ENCODE measurements at regions not wholly inside any gene's neighbourhood (a gene's known extent, or its start where the extent isn't known, plus 50 kb on each side); places are given as distances from the start of the nearest gene placed in this dataset.

DNA sequence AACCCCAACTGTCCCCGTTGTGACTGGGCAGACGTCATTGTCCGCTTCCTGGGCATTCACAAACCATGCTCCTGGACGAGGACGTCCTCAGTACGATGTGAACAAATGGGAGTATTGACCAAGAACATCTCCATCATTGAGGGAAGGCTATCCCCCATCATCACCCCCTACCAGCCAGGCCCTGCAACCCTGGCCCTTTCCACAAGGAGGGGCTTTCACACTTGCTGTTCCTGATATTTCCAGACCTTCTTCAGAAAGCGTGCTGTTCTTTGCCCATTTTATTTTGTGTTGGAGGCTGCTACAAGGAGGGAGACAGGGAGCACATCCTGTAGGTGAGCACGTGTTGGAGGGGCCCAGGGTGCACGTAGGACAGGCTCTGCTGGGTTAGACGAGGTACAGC is 277.0 kb upstream of the LRRC3B start:
- DNase-seq (ENCODE audit: extremely low read depth in 1 of 2, low read depth in 1 of 2), result no peak

DNA sequence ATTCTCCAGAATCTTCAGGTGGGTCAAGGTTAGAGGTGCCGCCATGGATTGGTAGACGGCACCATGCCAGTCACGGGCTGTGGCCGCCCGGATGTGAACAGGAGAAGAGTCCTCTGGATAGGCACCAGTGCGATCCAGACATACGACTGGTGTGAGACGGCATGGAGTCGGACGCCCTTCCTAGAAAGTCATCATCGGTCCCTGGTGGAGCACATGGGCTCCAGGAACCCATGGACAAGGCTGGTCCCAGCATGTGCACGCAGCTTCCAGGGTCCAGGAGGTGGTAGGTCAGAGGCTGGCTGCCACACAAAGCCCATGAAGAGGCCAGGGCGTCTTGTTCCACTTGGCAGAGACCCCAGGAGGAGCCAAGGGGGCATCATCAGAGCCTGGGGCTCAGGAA is 276.1 kb upstream of the LRRC3B start:
- DNase-seq (ENCODE audit: extremely low read depth in 1 of 2, low read depth in 1 of 2), result no peak

DNA sequence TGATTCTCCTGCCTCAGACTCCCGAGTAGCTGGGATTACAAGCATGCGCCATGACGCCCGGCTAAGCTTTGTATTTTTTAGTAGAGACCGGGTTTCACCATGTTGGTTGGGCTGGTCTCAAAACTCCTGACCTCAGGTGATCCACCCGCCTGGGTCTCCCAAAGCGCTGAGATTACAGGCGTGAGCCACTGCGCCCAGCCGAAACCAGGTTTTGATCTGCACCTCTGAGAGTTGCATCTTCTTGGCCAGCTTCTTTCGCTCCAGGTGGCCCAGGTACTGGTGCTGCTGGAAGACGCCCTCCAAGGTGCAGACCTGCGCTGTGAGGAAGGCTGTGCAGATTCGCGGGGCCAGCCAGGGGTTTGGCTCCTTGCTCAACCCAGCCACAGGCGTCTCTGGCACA is 275.4 kb upstream of the LRRC3B start:
- DNase-seq (ENCODE audit: extremely low read depth in 1 of 2, low read depth in 1 of 2), result no peak

DNA sequence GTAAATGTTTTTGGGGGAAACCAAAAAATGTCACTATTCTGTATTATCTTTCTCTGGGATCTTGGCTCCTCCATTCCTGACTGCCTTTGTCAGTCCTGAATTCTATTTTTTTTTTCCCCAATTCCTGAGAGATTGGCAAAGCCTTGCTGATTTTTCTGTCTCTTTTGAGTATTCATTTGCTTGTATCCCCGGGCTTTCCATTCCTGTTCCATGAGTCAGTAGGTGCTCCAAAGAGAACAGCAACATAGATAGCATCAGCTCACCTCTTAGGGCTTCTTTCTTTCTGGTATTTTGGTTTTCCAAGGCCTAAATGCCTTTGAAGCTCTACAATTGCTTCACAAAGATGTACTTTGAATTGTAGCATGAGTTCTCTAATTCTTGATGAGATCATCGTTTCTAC is 271.7 kb upstream of the LRRC3B start:
- no peak for DNase-seq (ENCODE audit: extremely low read depth in 1 of 2, low read depth in 1 of 2)

DNA sequence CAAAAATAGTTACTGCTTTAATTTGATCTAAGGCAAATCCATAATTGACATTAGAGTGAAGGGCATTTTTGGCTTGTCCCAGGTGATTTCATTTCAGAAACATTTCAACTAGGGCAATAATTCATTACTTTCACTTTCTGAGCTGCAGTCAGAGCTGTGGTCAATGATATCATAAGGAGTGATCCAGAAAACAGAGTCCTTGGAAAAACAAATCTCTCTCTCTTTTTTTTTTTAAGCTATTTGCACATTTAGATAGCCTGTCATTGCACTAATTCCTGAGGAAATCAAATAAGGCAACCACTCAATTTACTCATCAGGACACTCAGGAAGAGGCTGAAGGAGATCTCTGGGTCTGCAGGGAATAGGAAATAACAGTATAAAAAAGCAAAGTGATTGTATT is 269.5 kb upstream of the LRRC3B start:
- DNase-seq (ENCODE audit: extremely low read depth in 1 of 2, low read depth in 1 of 2), result no peak

DNA sequence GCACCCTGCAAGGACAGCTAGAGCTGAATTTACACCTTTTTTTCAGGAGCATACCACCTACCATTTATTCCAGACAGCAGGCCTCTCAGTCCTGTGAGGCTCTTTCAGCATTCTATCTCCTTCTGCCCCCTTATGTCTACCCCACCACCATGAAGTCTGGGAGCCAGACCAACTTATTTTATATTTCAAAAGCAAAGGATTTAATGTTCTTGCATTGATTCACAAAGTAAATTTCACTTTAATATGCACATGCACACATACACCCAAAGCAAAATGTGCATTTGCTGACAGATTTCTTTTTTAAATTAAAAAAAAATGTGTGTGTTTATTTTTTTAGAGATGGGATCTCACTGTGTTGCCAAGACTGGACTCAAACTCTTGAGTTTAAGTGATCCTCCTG is 264.2 kb upstream of the LRRC3B start:
- DNase-seq (ENCODE audit: extremely low read depth in 1 of 2, low read depth in 1 of 2), result no peak

DNA sequence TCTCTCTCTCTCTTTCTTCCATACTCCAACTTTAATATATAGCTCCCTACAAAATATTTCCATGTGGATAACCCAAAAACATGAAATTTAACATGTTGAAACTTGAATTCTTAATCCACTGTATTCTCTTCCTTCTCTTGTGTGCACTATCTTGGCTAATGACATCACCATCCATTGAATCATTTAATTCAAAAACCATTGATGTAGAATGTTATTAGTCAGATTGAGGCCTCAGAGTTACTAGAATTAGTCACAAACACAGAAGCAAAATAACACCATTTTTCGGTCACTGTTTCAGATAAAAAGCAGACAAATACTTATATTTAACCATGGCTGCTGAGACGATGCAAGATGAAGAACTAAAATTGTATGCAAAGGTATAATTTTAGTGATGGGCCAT is 256.9 kb upstream of the LRRC3B start:
- no peak for DNase-seq (ENCODE audit: extremely low read depth in 1 of 2, low read depth in 1 of 2)

DNA sequence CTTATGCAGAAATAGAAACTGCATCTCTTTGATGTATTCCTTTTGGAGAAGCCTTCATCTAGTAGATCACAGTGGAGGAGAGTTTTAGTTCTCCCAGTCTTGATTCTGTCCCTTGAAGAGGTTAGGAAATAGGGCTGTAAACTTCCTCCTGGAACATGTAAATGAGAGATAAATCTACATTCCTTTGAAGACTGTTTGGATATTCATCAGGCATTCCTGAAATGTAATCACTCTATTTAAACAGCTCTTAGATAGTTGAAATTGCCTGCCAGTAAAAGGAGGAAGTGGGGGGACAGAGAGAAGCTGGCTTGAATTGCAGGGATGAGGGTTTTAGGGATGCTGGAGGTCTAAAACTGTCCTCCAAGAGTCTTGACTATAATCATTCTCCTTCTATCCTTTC is 254.3 kb upstream of the LRRC3B start:
- no peak for DNase-seq (ENCODE audit: extremely low read depth in 1 of 2, low read depth in 1 of 2)

DNA sequence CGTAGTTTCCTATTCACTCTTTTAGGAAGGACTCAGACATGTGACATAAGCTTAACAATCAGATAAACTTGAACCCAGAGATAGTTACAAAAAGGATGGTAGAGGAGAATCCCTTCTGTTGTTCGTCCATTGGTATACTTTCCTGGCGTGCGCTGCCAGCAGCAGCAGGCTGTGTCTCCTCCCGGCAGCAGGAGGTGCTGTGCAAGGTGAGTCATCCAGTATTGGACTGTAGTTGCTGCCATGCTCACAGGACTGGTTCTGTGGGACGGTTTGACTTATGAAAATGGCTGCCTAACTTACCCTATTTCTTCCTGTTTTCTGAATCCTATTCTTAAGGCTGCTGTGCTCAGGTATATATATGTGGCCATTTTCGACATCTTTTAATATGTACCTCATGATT is 253.4 kb upstream of the LRRC3B start:
- no peak for DNase-seq (ENCODE audit: extremely low read depth in 1 of 2, low read depth in 1 of 2)

DNA sequence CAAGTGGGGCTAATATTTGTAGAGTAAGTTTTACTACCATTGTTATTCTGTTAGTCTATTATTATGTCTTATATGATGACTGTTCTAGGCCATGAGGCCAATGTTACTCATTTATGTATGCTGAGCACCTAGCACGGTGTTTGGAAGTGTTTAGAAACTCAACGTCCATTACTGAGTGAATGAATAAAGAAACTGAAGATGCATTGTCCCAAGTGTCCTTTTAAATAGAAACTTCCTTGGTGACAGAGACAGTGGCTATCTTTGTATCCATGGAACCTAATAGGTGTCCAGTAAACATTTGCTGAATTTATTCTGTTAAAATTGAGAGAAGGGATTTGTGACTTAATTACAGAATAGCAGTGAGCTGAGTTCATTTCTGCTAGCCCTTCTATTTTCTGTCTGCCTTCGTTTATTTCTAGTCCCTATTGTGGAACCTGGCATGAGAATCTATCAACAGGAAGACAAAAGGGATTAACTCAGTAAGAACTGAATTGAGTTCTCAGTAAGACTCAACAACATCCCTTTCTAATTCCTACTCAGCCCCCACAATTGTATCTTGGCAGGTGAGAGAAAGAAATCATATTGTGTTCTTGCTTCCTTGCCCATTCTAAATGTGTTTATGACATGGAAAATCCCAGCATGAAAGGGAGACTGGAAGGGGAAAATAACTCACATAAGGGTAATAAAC is 246.6 kb upstream of the LRRC3B start:
- DNase-seq (ENCODE audit: extremely low read depth in 1 of 2, low read depth in 1 of 2), result no peak

DNA sequence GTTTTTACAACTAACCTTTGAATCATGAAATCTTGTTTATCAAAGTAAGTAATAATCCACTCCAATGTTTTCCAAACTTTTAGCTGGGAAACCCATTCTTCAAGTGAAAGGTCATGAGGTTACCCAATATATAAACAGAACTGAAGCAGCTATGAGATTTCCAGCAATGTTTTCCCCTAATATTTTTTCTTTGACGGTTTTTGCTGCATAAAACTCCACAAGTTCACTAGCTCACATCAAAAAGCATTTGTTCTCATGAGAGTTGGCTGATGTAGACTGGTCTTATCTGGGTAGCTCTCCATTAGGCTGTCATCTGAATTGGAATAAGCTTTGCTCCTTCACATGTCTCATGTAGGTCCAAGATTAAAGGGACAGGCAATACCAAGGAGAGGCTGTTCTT is 241.2 kb upstream of the LRRC3B start:
- DNase-seq (ENCODE audit: extremely low read depth in 1 of 2, low read depth in 1 of 2), result no peak

DNA sequence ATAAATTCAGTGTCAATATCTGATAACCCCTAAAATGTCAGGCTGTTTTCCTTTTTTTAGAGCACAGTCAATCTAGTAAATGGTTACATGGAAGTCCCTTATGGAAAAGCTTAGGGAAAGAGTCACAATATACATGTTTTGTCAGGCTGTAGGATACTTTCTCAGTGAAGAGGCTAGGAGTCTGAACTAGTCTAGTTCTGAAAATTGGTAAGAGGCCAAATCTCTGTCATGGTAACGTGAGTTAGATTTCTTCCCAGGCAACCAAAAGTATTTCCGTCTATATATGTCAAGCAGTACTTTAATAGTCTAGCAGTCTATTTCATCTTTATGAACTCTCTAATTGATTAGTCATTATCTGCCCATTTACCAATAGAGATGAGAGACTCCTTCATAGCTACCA is 215.9 kb upstream of the LRRC3B start:
- DNase-seq (ENCODE audit: extremely low read depth in 1 of 2, low read depth in 1 of 2), result no peak

DNA sequence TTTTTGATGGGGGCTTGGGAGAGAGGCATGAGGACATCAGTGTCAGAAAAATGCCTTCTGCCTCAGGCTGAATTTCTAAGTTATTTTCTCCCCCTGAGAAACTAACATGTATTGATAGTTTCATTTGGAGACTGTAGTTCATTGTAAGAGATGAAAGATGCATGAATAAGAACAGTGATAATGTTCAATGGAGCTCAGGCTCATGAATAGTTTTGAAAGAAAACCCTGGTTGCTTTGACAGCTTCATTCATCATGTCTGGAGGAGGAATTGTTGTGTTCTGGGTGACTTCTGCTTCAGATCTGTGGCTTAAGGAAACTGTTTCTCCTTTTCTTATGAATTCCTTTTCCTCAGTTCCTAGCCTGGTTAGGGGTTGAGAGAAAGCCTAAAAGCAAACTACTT is 204.0 kb upstream of the LRRC3B start:
- no peak for DNase-seq (ENCODE audit: extremely low read depth in 1 of 2, low read depth in 1 of 2)

DNA sequence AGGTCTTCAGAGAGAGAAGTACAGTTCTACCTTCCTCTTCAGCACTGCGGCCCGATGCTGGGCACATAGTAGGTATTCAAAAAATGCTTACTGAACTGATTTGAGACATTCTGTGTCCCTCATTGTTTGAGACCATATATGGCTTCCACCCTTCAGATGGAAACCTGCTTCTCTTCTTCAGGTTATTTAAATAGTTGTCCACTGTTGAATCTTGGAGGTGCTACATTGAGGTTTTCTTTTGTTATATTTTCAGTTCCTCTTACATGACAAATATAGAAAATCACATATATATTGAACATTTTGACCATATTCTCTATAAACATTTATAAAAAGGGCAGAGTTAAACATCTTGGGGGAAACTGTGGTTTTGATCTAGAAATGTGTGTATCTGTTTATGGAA is 200.2 kb upstream of the LRRC3B start:
- no peak for DNase-seq (ENCODE audit: extremely low read depth in 1 of 2, low read depth in 1 of 2)

DNA sequence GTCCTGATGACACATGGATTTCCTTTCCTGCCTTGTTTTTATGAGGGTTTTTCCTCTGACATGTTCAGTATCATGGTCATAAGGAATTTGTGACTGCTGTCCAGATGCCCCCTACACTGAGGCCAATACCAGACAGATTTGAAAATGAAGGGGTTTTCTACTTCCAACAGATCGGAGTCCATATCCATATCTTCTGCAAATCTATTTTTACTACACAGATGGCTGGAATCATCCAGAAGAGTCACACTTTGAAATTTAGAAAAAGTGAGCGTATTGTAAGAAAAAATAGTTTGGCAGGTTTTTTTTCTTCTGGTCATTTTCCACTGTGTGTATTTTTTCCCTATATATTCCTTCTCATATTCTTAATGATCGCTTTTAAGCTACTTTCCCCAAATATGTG is 197.5 kb upstream of the LRRC3B start:
- no peak for DNase-seq (ENCODE audit: extremely low read depth in 1 of 2, low read depth in 1 of 2)

DNA sequence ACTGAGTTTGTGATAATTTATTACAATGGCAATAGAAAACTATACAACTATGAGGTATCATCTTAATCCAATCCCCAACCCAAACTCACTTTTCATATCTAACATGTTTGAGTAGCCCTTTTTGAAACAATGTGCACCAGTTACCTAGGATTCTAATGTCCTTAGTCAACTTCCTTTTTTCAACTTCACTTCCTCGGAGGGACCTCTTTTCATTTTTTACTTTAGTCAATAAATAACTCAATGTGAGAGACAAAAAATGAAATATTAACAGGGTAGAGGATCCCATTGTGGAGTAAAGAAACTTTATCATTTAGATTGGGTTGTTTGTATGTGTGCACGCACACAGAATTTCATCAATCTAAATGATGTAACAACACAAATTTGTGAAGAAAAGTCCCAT is 193.6 kb upstream of the LRRC3B start:
- DNase-seq (ENCODE audit: extremely low read depth in 1 of 2, low read depth in 1 of 2), result no peak

DNA sequence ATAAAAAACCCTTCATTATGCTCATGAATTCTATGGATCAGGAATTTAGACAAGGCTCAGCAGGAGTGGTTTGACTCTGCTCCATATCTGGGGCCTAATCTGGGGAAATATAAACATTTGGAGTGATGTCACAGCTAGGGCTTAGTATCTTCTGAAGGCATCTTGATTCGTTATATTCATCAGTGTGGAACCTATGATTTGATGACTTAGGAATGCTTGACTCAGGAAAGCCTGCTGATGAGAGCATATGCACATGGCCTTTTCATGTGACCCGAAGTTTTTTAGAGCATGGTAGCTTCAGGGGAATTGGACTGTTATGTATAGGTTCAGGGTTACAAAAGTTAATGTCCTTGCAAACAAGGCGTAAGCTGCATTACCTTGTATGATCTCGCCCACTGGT is 184.9 kb upstream of the LRRC3B start:
- no peak for DNase-seq (ENCODE audit: extremely low read depth in 1 of 2, low read depth in 1 of 2)

DNA sequence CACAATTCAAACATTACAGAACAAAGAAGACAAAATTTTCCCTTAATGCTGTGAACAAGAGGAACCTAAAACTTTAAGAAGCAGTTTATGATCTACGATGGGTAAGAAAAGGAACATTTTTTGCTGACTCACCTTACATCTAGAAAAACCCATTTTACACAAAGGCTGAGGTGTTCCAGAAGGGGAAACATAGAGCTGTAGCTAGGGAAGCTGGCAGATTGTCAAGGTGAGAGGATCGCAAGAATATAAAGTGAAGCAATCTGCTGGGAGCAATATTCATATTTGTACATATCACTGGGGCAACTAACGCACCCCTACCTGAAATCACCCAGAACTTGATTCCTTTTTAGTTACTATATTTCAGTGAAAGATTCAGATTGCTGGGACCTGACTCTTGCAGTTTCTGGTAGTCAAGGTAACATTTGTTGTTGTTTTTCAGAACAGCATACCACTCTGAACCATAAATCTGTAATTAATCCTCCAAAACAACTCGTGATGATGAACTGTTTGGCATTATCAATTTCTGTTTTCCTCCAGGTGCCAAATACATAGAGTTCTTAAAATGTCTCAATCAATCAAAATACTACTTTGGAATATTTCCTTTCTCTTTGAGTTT is 184.1 kb upstream of the LRRC3B start:
- no peak for DNase-seq (ENCODE audit: extremely low read depth in 1 of 2, low read depth in 1 of 2)

DNA sequence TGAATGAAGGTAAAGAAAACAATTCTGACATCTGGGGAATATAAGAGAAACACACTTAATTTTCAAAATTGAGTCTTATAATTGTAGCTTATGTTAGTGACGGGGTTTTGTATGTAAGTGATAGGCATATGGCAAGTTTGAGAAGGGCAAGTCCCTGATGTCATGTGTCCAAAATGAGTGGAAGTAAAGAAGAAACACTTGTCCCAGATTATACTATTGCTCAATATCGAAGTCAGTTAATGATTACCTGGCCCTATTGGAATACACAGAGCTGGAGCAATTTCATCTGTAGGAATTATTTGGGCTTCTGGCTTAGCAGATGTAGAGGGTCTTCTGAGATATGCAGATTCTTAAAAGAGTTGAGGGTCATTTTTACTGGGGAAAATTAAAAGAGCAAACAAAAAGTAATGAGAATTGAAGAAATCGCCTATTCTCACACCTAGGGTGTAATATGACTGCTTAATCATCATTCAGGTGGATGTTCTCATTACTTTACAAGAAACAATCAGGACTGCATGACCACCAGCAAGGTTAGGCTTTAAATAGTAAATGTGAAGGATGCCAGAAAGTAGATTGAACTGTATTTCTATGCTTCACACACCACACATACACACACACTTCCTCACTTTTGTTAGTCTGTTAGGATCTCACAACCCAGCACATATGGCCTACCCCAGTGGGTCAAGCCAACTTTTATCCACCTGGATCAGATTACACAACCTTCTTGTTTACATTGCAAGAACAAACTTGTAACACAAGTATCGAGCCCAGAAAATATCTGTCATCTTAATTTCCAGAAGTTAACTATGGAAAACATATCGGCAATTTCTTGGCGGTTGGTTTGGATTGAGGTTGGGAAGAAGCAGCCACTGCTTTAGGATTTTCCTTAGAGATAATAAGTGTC is 183.3 kb upstream of the LRRC3B start:
- DNase-seq (ENCODE audit: extremely low read depth in 1 of 2, low read depth in 1 of 2), result no peak

DNA sequence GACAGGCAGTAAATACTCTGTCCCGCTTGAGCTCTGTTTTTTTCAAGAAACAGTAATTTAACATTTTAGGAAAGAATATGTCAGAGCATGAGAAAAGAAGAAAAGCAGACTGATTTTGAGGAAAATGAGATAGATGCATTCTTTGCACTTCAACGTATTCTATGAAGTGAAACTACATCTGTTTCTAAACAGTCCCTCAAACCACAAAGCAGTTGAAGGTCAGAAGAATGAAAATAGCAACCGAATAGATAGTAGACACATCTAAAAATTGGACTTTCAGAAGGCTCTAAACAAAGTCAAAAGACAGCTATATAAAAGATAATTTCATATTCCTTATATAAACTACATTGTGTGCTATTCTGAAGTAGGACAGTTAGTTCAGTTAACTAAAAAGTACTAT is 172.6 kb upstream of the LRRC3B start:
- DNase-seq (ENCODE audit: extremely low read depth in 1 of 2, low read depth in 1 of 2), result no peak

DNA sequence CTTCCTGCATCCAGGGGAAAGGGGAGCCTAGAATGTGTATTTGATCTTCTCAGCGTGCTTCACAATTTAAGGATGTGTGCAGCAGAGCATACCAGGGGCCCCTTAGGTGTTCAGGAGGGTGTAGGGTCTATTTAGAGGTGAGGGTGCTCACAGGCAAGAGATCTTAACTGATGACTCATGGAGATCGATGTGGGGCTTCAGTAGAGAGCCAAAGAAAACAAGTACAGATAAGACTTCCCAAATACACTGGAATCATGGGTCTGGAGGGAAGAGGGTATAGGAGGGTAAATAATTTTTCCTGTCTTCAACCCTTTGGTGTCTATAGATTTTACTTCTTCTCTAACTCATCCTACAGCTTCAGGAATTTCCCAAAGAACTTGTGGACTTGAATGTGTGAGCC is 170.2 kb upstream of the LRRC3B start:
- DNase-seq (ENCODE audit: extremely low read depth in 1 of 2, low read depth in 1 of 2), result no peak

DNA sequence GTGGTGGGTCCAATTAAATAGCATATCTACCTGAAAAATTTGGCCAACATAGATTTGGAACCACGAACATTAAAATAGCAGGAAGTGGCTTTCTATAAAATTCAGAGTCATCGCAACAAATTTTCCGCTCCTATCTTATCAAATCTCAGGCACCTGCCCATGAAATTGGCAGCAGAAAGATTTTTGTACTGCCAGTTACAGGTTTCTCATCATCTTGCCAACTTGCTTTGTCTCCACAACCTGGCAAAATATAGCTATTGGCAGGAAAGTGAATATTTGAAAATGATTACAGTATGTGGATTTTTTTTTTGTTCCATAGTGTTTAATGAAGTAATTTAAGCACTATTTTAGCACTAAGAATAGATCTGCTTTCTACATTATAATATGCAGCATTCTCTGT is 161.6 kb upstream of the LRRC3B start:
- no peak for DNase-seq (ENCODE audit: extremely low read depth in 1 of 2, low read depth in 1 of 2)
